WTC11 (cell line): ENCODE measurements at regions not wholly inside any gene's neighbourhood (a gene's known extent, or its start where the extent isn't known, plus 50 kb on each side); places are given as distances from the start of the nearest gene placed in this dataset.

Experiments used
- ATAC-seq: fragments of 200-7000 bp; cut with Tn5 transposase; 2 replicates; pipeline ENCODE4 v1.10.0; 2021; ENCODE audit warnings: mild to moderate bottlenecking, moderate library complexity
- CTCF ChIA-PET: fragments of 300-600 bp; sonication (Branson Sonifier 250); formaldehyde crosslinking; loops from one replicate; lab custom pipeline; 2021; ENCODE audit warnings: antibody characterized with exemption; lab: Charles Lee
- POLR2A ChIA-PET: fragments of 350-600 bp; sonication (Branson Sonifier 250); formaldehyde crosslinking; loops from one replicate; lab custom pipeline; 2021; ENCODE audit warnings: antibody characterized with exemption; lab: Charles Lee
- DNase-seq: peaks from one replicate; pipeline ENCODE4 v3.0.0; 2021; ENCODE audit warnings: low spot score
- H3K27ac Mint-ChIP-seq: 2 replicates; pipeline ENCODE4 v1.8.0; 2021; ENCODE audit warnings: mixed read lengths
- H3K27me3 Mint-ChIP-seq: 2 replicates; pipeline ENCODE4 v1.8.0; 2021; ENCODE audit warnings: low read depth, mild to moderate bottlenecking, moderate library complexity, mixed read lengths
- H3K36me3 Mint-ChIP-seq: 2 replicates; pipeline ENCODE4 v1.8.0; 2021; ENCODE audit warnings: mixed read lengths
- H3K4me1 Mint-ChIP-seq: 2 replicates; pipeline ENCODE4 v1.8.0; 2022; ENCODE audit warnings: mixed read lengths
- H3K4me3 Mint-ChIP-seq: 2 replicates; pipeline ENCODE4 v1.8.0; 2021; ENCODE audit warnings: mild to moderate bottlenecking, moderate library complexity, mixed read lengths
- H3K9me3 Mint-ChIP-seq: 2 replicates; pipeline ENCODE4 v1.8.0; 2021; ENCODE audit warnings: mixed read lengths
- ATF1 ChIP-seq: sonication (generic); formaldehyde crosslinking; IDR thresholded peaks from 2 replicates; pipeline ENCODE4 v1.8.1; 2023; ENCODE audit warnings: mild to moderate bottlenecking, moderate library complexity, missing genetic modification reagents
- E2F4 ChIP-seq: sonication (generic); formaldehyde crosslinking; IDR thresholded peaks from 2 replicates; pipeline ENCODE4 v1.8.1; 2022; ENCODE audit warnings: low read depth, mild to moderate bottlenecking, moderate library complexity, missing genetic modification reagents, borderline replicate concordance
- ETV6 ChIP-seq: sonication (generic); formaldehyde crosslinking; IDR thresholded peaks from 2 replicates; pipeline ENCODE4 v1.8.1; 2022; ENCODE audit warnings: mild to moderate bottlenecking, missing genetic modification reagents
- FOXJ3 ChIP-seq: sonication (generic); formaldehyde crosslinking; IDR thresholded peaks from 2 replicates; pipeline ENCODE4 v1.9.0; 2021; ENCODE audit warnings: missing genetic modification reagents, mild to moderate bottlenecking, borderline replicate concordance
- GRHL2 ChIP-seq: fragments of 250-450 bp; sonication (Bioruptor Pico); IDR thresholded peaks from 2 replicates; pipeline ENCODE4 v1.8.0; 2022; ENCODE audit warnings: mild to moderate bottlenecking, moderate library complexity; ENCODE audit not compliant: insufficient replicate concordance, severe bottlenecking
- IRF2 ChIP-seq: sonication (generic); formaldehyde crosslinking; IDR thresholded peaks from 2 replicates; pipeline ENCODE4 v1.8.0; 2022; ENCODE audit warnings: low read depth, missing genetic modification reagents, borderline replicate concordance
- KAT7 ChIP-seq: sonication (generic); formaldehyde crosslinking; IDR thresholded peaks from 2 replicates; pipeline ENCODE4 v1.8.1; 2023; ENCODE audit warnings: missing genetic modification reagents, mild to moderate bottlenecking, borderline replicate concordance
- MAX ChIP-seq: sonication (generic); formaldehyde crosslinking; IDR thresholded peaks from 2 replicates; pipeline ENCODE4 v1.8.0; 2022; ENCODE audit warnings: mild to moderate bottlenecking, missing genetic modification reagents
- MXD4 ChIP-seq: fragments of 250-450 bp; sonication (Bioruptor Pico); IDR thresholded peaks from 2 replicates; pipeline ENCODE4 v1.8.0; 2021; ENCODE audit warnings: mild to moderate bottlenecking, moderate library complexity, borderline replicate concordance
- NFE2L1 ChIP-seq: sonication (generic); formaldehyde crosslinking; IDR thresholded peaks from 2 replicates; pipeline ENCODE4 v1.8.1; 2023; ENCODE audit warnings: missing genetic modification reagents
- NR3C1 ChIP-seq: sonication (generic); formaldehyde crosslinking; conservative IDR thresholded peaks from 2 replicates; pipeline ENCODE4 v1.8.1; 2023; ENCODE audit warnings: low read depth, mild to moderate bottlenecking, missing genetic modification reagents
- OVOL2 ChIP-seq: fragments of 250-450 bp; sonication (Bioruptor Pico); IDR thresholded peaks from 2 replicates; pipeline ENCODE4 v1.9.0; 2021; ENCODE audit warnings: mild to moderate bottlenecking, borderline replicate concordance
- TEAD1 ChIP-seq: sonication (generic); formaldehyde crosslinking; IDR thresholded peaks from 2 replicates; pipeline ENCODE4 v1.8.0; 2022; ENCODE audit warnings: mild to moderate bottlenecking, missing genetic modification reagents
- TEAD4 ChIP-seq: sonication (generic); formaldehyde crosslinking; IDR thresholded peaks from 2 replicates; pipeline ENCODE4 v1.8.0; 2022; ENCODE audit warnings: mild to moderate bottlenecking, missing genetic modification reagents
- TP53 ChIP-seq: sonication (generic); formaldehyde crosslinking; IDR thresholded peaks from 2 replicates; pipeline ENCODE4 v1.8.1; 2023; ENCODE audit warnings: mild to moderate bottlenecking, missing genetic modification reagents
- USF1 ChIP-seq: sonication (generic); formaldehyde crosslinking; IDR thresholded peaks from 2 replicates; pipeline ENCODE4 v1.8.0; 2022; ENCODE audit warnings: mild to moderate bottlenecking, missing genetic modification reagents
- USF2 ChIP-seq: sonication (generic); formaldehyde crosslinking; IDR thresholded peaks from 2 replicates; pipeline ENCODE4 v1.8.1; 2023; ENCODE audit warnings: mild to moderate bottlenecking, missing genetic modification reagents, moderate library complexity
- ZNF138 ChIP-seq: sonication (generic); formaldehyde crosslinking; conservative IDR thresholded peaks from 2 replicates; pipeline ENCODE4 v1.8.1; 2022; ENCODE audit warnings: mild to moderate bottlenecking, moderate library complexity, missing genetic modification reagents
- ZNF219 ChIP-seq: sonication (generic); formaldehyde crosslinking; IDR thresholded peaks from 2 replicates; pipeline ENCODE4 v1.8.0; 2023; ENCODE audit warnings: missing genetic modification reagents, mild to moderate bottlenecking, borderline replicate concordance
- ZNF671 ChIP-seq: fragments of 250-450 bp; sonication (Bioruptor Pico); IDR thresholded peaks from 2 replicates; pipeline ENCODE4 v1.8.0; 2021; ENCODE audit warnings: mild to moderate bottlenecking
- ZSCAN18 ChIP-seq: fragments of 250-450 bp; sonication (Bioruptor Pico); IDR thresholded peaks from 2 replicates; pipeline ENCODE4 v2.1.2; 2022; ENCODE audit warnings: mild to moderate bottlenecking, moderate library complexity
- TF ChIP-seq, protein P1 (sequence below): sonication (generic); formaldehyde crosslinking; IDR thresholded peaks from 2 replicates; pipeline ENCODE4 v1.8.1; 2022; ENCODE audit warnings: low read depth, missing genetic modification reagents, borderline replicate concordance
- TF ChIP-seq, protein P2 (sequence below): sonication (generic); formaldehyde crosslinking; conservative IDR thresholded peaks from 2 replicates; pipeline ENCODE4 v1.8.1; 2023; ENCODE audit warnings: mild to moderate bottlenecking, low read depth, missing genetic modification reagents, moderate library complexity

DNA sequence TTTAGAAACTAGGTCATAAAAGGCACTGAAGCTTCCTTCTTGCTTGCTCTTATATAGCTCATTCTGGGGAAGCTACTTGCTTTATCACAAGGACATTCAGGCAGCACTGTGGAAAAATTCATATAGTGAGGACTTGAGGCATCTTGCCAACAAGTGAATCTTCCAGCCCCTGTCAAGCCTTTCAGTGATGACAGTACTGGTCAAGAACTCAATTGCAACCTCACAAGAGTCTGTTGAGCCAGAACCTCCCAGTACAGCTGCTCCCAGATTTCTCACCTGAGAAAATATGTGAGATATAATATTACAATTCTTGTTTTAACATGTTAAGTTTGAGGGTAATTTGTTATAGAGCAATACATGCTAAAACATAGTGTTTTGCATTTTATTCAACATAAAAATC, 2011.0 kb upstream of the NUDT12 start (continued):
- TF ChIP-seq, protein P1, sequence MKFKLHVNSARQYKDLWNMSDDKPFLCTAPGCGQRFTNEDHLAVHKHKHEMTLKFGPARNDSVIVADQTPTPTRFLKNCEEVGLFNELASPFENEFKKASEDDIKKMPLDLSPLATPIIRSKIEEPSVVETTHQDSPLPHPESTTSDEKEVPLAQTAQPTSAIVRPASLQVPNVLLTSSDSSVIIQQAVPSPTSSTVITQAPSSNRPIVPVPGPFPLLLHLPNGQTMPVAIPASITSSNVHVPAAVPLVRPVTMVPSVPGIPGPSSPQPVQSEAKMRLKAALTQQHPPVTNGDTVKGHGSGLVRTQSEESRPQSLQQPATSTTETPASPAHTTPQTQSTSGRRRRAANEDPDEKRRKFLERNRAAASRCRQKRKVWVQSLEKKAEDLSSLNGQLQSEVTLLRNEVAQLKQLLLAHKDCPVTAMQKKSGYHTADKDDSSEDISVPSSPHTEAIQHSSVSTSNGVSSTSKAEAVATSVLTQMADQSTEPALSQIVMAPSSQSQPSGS (CRISPR knock-in tag): no peak
- TF ChIP-seq GRHL2 (CRISPR knock-in tag) (no peak), TP53 (CRISPR knock-in tag) (no peak)
- TF ChIP-seq, all 79 proteins: peak for 0

GRCh38 chr5:105565531-105565930, 2002.9 kb upstream of the NUDT12 start:
- ChIA-PET POLR2A (no interaction called here), CTCF (no interaction called here)
- no peak for TF ChIP-seq ZNF219 (CRISPR knock-in tag)
- no peak for TF ChIP-seq ZNF671 (CRISPR knock-in tag)
- no peak for TF ChIP-seq FOXJ3 (CRISPR knock-in tag)
- no peak for TF ChIP-seq NFE2L1
- TF ChIP-seq OVOL2: no peak
- TF ChIP-seq USF1 (CRISPR knock-in tag): no peak
- TF ChIP-seq NR3C1: no peak
- no peak for TF ChIP-seq ETV6
- no peak for TF ChIP-seq MXD4 (CRISPR knock-in tag)
- Mint-ChIP-seq H3K9me3 (no peaks in the 10 kb centered on the region), H3K36me3 (no peaks in the 10 kb centered on the region), H3K4me3 (no peak overlapping the region), H3K4me1 (no peaks in the 10 kb centered on the region; the same call in 1 of the 2 replicates), H3K27ac (no peak overlapping the region), H3K27me3 (no peaks in the 10 kb centered on the region)
- ATAC-seq: no peak
- no peak for DNase-seq

DNA sequence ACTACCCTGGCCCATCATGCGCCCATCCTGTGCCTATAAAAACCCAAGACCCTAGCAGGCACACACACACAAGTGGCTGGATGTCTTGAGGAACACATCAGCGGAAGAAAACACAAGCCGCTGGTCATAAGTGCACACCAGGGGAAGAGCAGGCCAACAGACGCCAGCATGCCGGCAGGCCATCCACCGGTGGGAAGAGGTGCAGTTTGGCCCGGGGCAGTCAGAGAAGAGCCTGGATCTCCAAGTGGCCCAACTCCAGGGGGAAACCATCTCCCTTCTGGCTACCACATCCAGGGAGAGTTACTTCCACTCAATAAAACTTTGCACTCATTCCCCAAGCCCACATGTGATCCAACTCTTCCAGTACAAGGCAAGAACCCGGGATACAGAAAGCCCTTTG, 2001.3 kb upstream of the NUDT12 start:
- CTCF ChIA-PET: no interaction called here
- no peak for DNase-seq
- TF ChIP-seq TEAD1 (CRISPR knock-in tag) (no peak), ZNF138 (no peak), ATF1 (CRISPR knock-in tag) (no peak), ZNF219 (CRISPR knock-in tag) (no peak), TEAD4 (CRISPR knock-in tag) (no peak), USF1 (CRISPR knock-in tag) (no peak), ZSCAN18 (CRISPR knock-in tag) (no peak), USF2 (CRISPR knock-in tag) (no peak), KAT7 (no peak), MAX (CRISPR knock-in tag) (no peak), IRF2 (CRISPR knock-in tag) (no peak), E2F4 (CRISPR knock-in tag) (no peak)
- TF ChIP-seq, protein P2, sequence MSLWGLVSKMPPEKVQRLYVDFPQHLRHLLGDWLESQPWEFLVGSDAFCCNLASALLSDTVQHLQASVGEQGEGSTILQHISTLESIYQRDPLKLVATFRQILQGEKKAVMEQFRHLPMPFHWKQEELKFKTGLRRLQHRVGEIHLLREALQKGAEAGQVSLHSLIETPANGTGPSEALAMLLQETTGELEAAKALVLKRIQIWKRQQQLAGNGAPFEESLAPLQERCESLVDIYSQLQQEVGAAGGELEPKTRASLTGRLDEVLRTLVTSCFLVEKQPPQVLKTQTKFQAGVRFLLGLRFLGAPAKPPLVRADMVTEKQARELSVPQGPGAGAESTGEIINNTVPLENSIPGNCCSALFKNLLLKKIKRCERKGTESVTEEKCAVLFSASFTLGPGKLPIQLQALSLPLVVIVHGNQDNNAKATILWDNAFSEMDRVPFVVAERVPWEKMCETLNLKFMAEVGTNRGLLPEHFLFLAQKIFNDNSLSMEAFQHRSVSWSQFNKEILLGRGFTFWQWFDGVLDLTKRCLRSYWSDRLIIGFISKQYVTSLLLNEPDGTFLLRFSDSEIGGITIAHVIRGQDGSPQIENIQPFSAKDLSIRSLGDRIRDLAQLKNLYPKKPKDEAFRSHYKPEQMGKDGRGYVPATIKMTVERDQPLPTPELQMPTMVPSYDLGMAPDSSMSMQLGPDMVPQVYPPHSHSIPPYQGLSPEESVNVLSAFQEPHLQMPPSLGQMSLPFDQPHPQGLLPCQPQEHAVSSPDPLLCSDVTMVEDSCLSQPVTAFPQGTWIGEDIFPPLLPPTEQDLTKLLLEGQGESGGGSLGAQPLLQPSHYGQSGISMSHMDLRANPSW (CRISPR knock-in tag): no peak

More for the DNA sequence above, 2001.3 kb upstream of the NUDT12 start:
- POLR2A ChIA-PET: no interaction called here
- no peaks in the 10 kb centered on the region for H3K36me3 Mint-ChIP-seq
- no peak overlapping the region for H3K4me3 Mint-ChIP-seq
- H3K27ac Mint-ChIP-seq: no peak overlapping the region
- no peaks in the 10 kb centered on the region for H3K27me3 Mint-ChIP-seq
- ATAC-seq: no peak
- H3K9me3 Mint-ChIP-seq: no peaks in the 10 kb centered on the region
- no peaks in the 10 kb centered on the region; the same call in 1 of the 2 replicates for H3K4me1 Mint-ChIP-seq
